COLO668 (cell line): ENCODE measurements at regions not wholly inside any gene's neighbourhood (a gene's known extent, or its start where the extent isn't known, plus 50 kb on each side); places are given as distances from the start of the nearest gene placed in this dataset.

Source experiments
- DNase-seq: peaks from one replicate; lab custom pipeline; 2025; ENCODE audit not compliant: unreplicated experiment; lab: John Stamatoyannopoulos, UW

- DNase-seq: no peak
These were observed 52.7 kb upstream of the ALK start for GRCh38 chr2:29974086-29974485.

- no peak for DNase-seq
These were observed 55.9 kb upstream of the ALK start for GRCh38 chr2:29977284-29977683.

GRCh38 chr2:29981402-29981801 is 60.0 kb upstream of the ALK start:
- DNase-seq: no peak

GRCh38 chr2:29983308-29983707 is 61.9 kb upstream of the ALK start:
- no peak for DNase-seq

GRCh38 chr2:29987146-29987545 is 65.8 kb upstream of the ALK start:
- DNase-seq: no peak

GRCh38 chr2:29990129-29990528 is 68.7 kb upstream of the ALK start:
- DNase-seq: no peak

- DNase-seq: no peak
These were observed 69.7 kb upstream of the ALK start for GRCh38 chr2:29991086-29991485.

- DNase-seq: no peak
These were observed 73.9 kb upstream of the ALK start for GRCh38 chr2:29995241-29995640.

GRCh38 chr2:30003128-30003527 is 81.7 kb upstream of the ALK start:
- no peak for DNase-seq

GRCh38 chr2:30022444-30023071 is 101.2 kb upstream of the ALK start:
- DNase-seq: no peak

GRCh38 chr2:30024281-30024680 is 102.9 kb upstream of the ALK start:
- no peak for DNase-seq

- DNase-seq: peak; percentile 36
These were observed 105.0 kb upstream of the ALK start for GRCh38 chr2:30026091-30027055.

GRCh38 chr2:30029804-30030203 is 108.4 kb upstream of the ALK start:
- DNase-seq: no peak

GRCh38 chr2:30030361-30030760 is 109.0 kb upstream of the ALK start:
- DNase-seq: no peak

GRCh38 chr2:30031184-30031583 is 109.8 kb upstream of the ALK start:
- DNase-seq: no peak

- no peak for DNase-seq
These were observed 112.6 kb upstream of the YPEL5 start for GRCh38 chr2:30034052-30034775.

- no peak for DNase-seq
These were observed 109.8 kb upstream of the YPEL5 start for GRCh38 chr2:30037016-30037415.

GRCh38 chr2:30038419-30038818 is 108.4 kb upstream of the YPEL5 start:
- no peak for DNase-seq

- DNase-seq: no peak
These were observed 107.7 kb upstream of the YPEL5 start for GRCh38 chr2:30039101-30039500.

- DNase-seq: no peak
These were observed 106.7 kb upstream of the YPEL5 start for GRCh38 chr2:30040147-30040546.

GRCh38 chr2:30041884-30042283 is 104.9 kb upstream of the YPEL5 start:
- DNase-seq: no peak

GRCh38 chr2:30046396-30046795 is 100.4 kb upstream of the YPEL5 start:
- no peak for DNase-seq
